ENCODE measurements at regions not wholly inside any gene's neighbourhood (a gene's known extent, or its start where the extent isn't known, plus 50 kb on each side); places are given as distances from the start of the nearest gene placed in this dataset.

- DNase-seq (ENCODE audit: low spot score): no peak
These were observed 76.4 kb downstream of the CXXC4 start for GRCh38 chr4:104418286-104418685.

- DNase-seq (ENCODE audit: low spot score): no peak
These were observed 77.3 kb downstream of the CXXC4 start for GRCh38 chr4:104417357-104417882.

- no peak for DNase-seq (ENCODE audit: low spot score)
These were observed 77.9 kb downstream of the CXXC4 start for GRCh38 chr4:104416725-104417356.

GRCh38 chr4:104413487-104413886 is 81.2 kb downstream of the CXXC4 start:
- no peak for DNase-seq (ENCODE audit: low spot score)

- no peak for DNase-seq (ENCODE audit: low spot score)
These were observed 82.3 kb downstream of the CXXC4 start for GRCh38 chr4:104412344-104412743.

GRCh38 chr4:104411502-104411901 is 83.2 kb downstream of the CXXC4 start:
- DNase-seq (ENCODE audit: low spot score): no peak

GRCh38 chr4:104408878-104409277 is 85.8 kb downstream of the CXXC4 start:
- DNase-seq (ENCODE audit: low spot score): peak; percentile 21

GRCh38 chr4:104404361-104404760 is 90.3 kb downstream of the CXXC4 start:
- no peak for DNase-seq (ENCODE audit: low spot score)

GRCh38 chr4:104395168-104395614 is 99.5 kb downstream of the CXXC4 start:
- peak; percentile 24 for DNase-seq (ENCODE audit: low spot score)

- DNase-seq (ENCODE audit: low spot score): peak; percentile 57
These were observed 100.1 kb downstream of the CXXC4 start for GRCh38 chr4:104394406-104395167.

- DNase-seq (ENCODE audit: low spot score): no peak
These were observed 100.9 kb downstream of the CXXC4 start for GRCh38 chr4:104393655-104394324.

- no peak for DNase-seq (ENCODE audit: low spot score)
These were observed 109.0 kb downstream of the CXXC4 start for GRCh38 chr4:104385713-104386112.

GRCh38 chr4:104382961-104383360 is 111.7 kb downstream of the CXXC4 start:
- no peak for DNase-seq (ENCODE audit: low spot score)

GRCh38 chr4:104381729-104382128 is 113.0 kb downstream of the CXXC4 start:
- DNase-seq (ENCODE audit: low spot score): no peak

GRCh38 chr4:104365618-104366017 is 129.1 kb downstream of the CXXC4 start:
- no peak for DNase-seq (ENCODE audit: low spot score)

GRCh38 chr4:104353481-104353880 is 141.2 kb downstream of the CXXC4 start:
- DNase-seq (ENCODE audit: low spot score): no peak

GRCh38 chr4:104352211-104352610 is 142.5 kb downstream of the CXXC4 start:
- no peak for DNase-seq (ENCODE audit: low spot score)

GRCh38 chr4:104351706-104352105 is 143.0 kb downstream of the CXXC4 start:
- DNase-seq (ENCODE audit: low spot score): no peak

GRCh38 chr4:104345598-104346242 is 149.0 kb downstream of the CXXC4 start:
- no peak for DNase-seq (ENCODE audit: low spot score)

GRCh38 chr4:104344342-104344980 is 150.2 kb downstream of the CXXC4 start:
- no peak for DNase-seq (ENCODE audit: low spot score)

GRCh38 chr4:104334410-104334809 is 160.3 kb downstream of the CXXC4 start:
- DNase-seq (ENCODE audit: low spot score): no peak

Data from SK-N-DZ (cell line).